Stimulated activated memory B cell treated with anti-CD40 and anti-IgM and Interleukin-4, amounts not matched to agents 10 μg/mL and 1 μg/mL and 100 μg/mL, for 72 hours (primary cell): ENCODE measurements at regions not wholly inside any gene's neighbourhood (a gene's known extent, or its start where the extent isn't known, plus 50 kb on each side); places are given as distances from the start of the nearest gene placed in this dataset.
"Not testable (repeated sequence)": the region's sequence is repeated elsewhere in the genome, so short reads cannot be mapped to it uniquely, and the experiment has no call there.

ENCODE experiments used
- ATAC-seq: fragments of 150-1000 bp; cut with Tn5 transposase; 2 replicates; pipeline ENCODE4 v1.10.0; 2021
- H3K27ac Mint-ChIP-seq: one replicate; pipeline ENCODE4 v1.8.0; 2022; ENCODE audit warnings: mild to moderate bottlenecking, mixed read lengths
- H3K27me3 Mint-ChIP-seq: one replicate; pipeline ENCODE4 v1.8.0; 2022; ENCODE audit warnings: mixed read lengths
- H3K36me3 Mint-ChIP-seq: one replicate; pipeline ENCODE4 v1.8.0; 2022; ENCODE audit warnings: mixed read lengths
- H3K4me1 Mint-ChIP-seq: one replicate; pipeline ENCODE4 v1.8.0; 2022; ENCODE audit warnings: mixed read lengths
- H3K4me3 Mint-ChIP-seq: one replicate; pipeline ENCODE4 v1.8.0; 2022; ENCODE audit warnings: mild to moderate bottlenecking, moderate library complexity, mixed read lengths
- H3K9me3 Mint-ChIP-seq: one replicate; pipeline ENCODE4 v1.8.0; 2022; ENCODE audit warnings: mixed read lengths

GRCh38 chr9:66266856-66267430 is 530.0 kb downstream of the FOXD4L4 start:
- H3K36me3 Mint-ChIP-seq, H3K9me3 Mint-ChIP-seq, H3K4me1 Mint-ChIP-seq, H3K27me3 Mint-ChIP-seq, H3K27ac Mint-ChIP-seq, ATAC-seq: not testable (repeated sequence)
- H3K4me3 Mint-ChIP-seq = peak overlapping the region; percentile 38

- H3K36me3 Mint-ChIP-seq, H3K27me3 Mint-ChIP-seq, H3K4me1 Mint-ChIP-seq, H3K9me3 Mint-ChIP-seq, H3K27ac Mint-ChIP-seq: not testable (repeated sequence)
- ATAC-seq = peak; percentile 76
- H3K4me3 Mint-ChIP-seq = peak overlapping the region; percentile 12
Observed at GRCh38 chr9:66267684-66268083, 530.7 kb downstream of the FOXD4L4 start.

GRCh38 chr9:66269024-66269423 is 532.1 kb downstream of the FOXD4L4 start:
- H3K4me3 Mint-ChIP-seq = peak overlapping the region; percentile 73
- not testable (repeated sequence) for H3K4me1 Mint-ChIP-seq, ATAC-seq, H3K27ac Mint-ChIP-seq, H3K9me3 Mint-ChIP-seq, H3K27me3 Mint-ChIP-seq, H3K36me3 Mint-ChIP-seq

GRCh38 chr9:66269783-66270182 is 532.8 kb downstream of the FOXD4L4 start:
- peak overlapping the region; percentile 96 for H3K4me3 Mint-ChIP-seq
- H3K27ac Mint-ChIP-seq = peak overlapping the region; percentile 98
- peak; percentile 68 for ATAC-seq
- H3K27me3 Mint-ChIP-seq, H3K4me1 Mint-ChIP-seq, H3K9me3 Mint-ChIP-seq, H3K36me3 Mint-ChIP-seq: not testable (repeated sequence)

GRCh38 chr9:66278809-66279208 is 541.9 kb downstream of the FOXD4L4 start:
- H3K4me3 Mint-ChIP-seq, ATAC-seq, H3K4me1 Mint-ChIP-seq, H3K36me3 Mint-ChIP-seq, H3K9me3 Mint-ChIP-seq, H3K27ac Mint-ChIP-seq, H3K27me3 Mint-ChIP-seq: not testable (repeated sequence)
